RWPE2 (cell line): ENCODE measurements at regions not wholly inside any gene's neighbourhood (a gene's known extent, or its start where the extent isn't known, plus 50 kb on each side); places are given as distances from the start of the nearest gene placed in this dataset.

Experiments
- ATAC-seq: fragments of 200-7000 bp; cut with Tn5 transposase; 3 replicates; pipeline ENCODE4 v1.9.1; 2021; ENCODE audit warnings: low read depth
- DNase-seq: peaks from one replicate; pipeline ENCODE4 v3.0.0-alpha.2; 2020; ENCODE audit warnings: low spot score
- H3K27ac ChIP-seq: fragments of 450-650 bp; 2 replicates; pipeline ENCODE4 v1.5.1; 2017; ENCODE audit warnings: mild to moderate bottlenecking; ENCODE audit not compliant: poor library complexity, severe bottlenecking
- H3K27me3 ChIP-seq: fragments of 250-450 bp; sonication (Bioruptor Pico); 2 replicates; pipeline ENCODE4 v1.5.1; 2021; ENCODE audit warnings: mild to moderate bottlenecking, moderate library complexity; ENCODE audit not compliant: insufficient read depth, poor library complexity, severe bottlenecking
- H3K36me3 ChIP-seq: fragments of 250-450 bp; sonication (Bioruptor Pico); 2 replicates; pipeline ENCODE4 v1.5.1; 2020; ENCODE audit warnings: low read depth, mild to moderate bottlenecking, moderate library complexity
- H3K4me1 ChIP-seq: fragments of 250-450 bp; sonication (Bioruptor Pico); 2 replicates; pipeline ENCODE4 v1.5.1; 2021; ENCODE audit warnings: mild to moderate bottlenecking, moderate library complexity; ENCODE audit not compliant: insufficient read depth, poor library complexity, severe bottlenecking
- H3K4me3 ChIP-seq: fragments of 250-450 bp; sonication (Bioruptor Pico); 2 replicates; pipeline ENCODE4 v1.5.1; 2021; ENCODE audit warnings: mild to moderate bottlenecking, moderate library complexity; ENCODE audit not compliant: severe bottlenecking
- H3K9me3 ChIP-seq: fragments of 250-450 bp; sonication (Bioruptor Pico); 2 replicates; pipeline ENCODE4 v1.5.1; 2021; ENCODE audit warnings: mild to moderate bottlenecking, moderate library complexity; ENCODE audit not compliant: severe bottlenecking
- TF ChIP-seq, protein P1 (sequence below): fragments of 450-650 bp; IDR thresholded peaks from one replicate; pipeline ENCODE4 v1.5.1; 2017; ENCODE audit warnings: mild to moderate bottlenecking, moderate library complexity; ENCODE audit not compliant: poor library complexity, severe bottlenecking

DNA sequence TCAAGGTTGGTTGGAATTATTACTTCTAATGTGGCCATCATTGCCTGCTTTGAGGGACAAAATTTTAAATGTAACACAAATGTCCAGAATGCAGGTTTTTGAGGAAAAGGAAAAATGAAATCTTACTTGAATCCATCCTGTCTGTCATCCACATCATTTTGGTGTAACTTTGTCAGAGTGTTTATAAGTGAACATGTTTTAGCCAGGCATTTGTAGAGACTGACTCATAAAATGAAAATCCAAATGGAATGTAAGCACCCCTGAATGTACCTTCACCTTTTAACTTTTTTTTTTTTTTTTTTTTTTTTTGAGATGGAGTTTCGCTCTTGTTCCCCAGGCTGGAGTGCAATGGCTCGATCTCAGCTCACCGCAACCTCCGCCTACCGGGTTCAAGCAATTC, 141.8 kb upstream of the BNIP2 start:
- Histone ChIP-seq H3K27me3 (no peaks in the 10 kb centered on the region), H3K4me3 (no peak overlapping the region), H3K4me1 (peaks cover 58% of the 10 kb centered on the region), H3K36me3 (no peaks in the 10 kb centered on the region), H3K9me3 (no peaks in the 10 kb centered on the region), H3K27ac (peak overlapping the region; percentile 97)
- TF ChIP-seq, protein P1, sequence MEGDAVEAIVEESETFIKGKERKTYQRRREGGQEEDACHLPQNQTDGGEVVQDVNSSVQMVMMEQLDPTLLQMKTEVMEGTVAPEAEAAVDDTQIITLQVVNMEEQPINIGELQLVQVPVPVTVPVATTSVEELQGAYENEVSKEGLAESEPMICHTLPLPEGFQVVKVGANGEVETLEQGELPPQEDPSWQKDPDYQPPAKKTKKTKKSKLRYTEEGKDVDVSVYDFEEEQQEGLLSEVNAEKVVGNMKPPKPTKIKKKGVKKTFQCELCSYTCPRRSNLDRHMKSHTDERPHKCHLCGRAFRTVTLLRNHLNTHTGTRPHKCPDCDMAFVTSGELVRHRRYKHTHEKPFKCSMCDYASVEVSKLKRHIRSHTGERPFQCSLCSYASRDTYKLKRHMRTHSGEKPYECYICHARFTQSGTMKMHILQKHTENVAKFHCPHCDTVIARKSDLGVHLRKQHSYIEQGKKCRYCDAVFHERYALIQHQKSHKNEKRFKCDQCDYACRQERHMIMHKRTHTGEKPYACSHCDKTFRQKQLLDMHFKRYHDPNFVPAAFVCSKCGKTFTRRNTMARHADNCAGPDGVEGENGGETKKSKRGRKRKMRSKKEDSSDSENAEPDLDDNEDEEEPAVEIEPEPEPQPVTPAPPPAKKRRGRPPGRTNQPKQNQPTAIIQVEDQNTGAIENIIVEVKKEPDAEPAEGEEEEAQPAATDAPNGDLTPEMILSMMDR = no peak
- ATAC-seq (peak; percentile 63), DNase-seq (no peak)

DNA sequence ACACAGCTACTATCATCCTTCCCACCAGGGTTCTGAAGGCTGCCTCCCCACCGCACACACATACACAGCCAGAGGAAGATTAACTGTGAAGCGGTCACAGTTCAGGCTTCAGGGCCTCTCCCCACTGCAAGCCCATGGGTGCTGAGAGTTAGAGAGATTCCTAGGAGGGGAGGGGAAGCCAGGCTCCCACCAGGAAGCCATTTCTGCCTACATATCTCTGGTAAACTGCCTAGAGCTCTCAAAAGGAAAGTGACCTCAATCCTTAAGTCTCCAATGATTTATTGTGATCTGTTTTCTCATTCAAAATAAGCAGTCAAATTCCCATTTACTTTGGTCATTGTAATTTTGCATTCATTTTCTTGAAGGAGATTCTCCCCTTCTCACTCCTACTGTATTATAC, 141.0 kb upstream of the BNIP2 start:
- TF ChIP-seq, protein P1 = no peak
- no peak for ATAC-seq
- Histone ChIP-seq H3K4me3 (no peak overlapping the region), H3K36me3 (no peaks in the 10 kb centered on the region), H3K27ac (peak overlapping the region; percentile 97), H3K27me3 (no peaks in the 10 kb centered on the region), H3K4me1 (peaks cover 60% of the 10 kb centered on the region), H3K9me3 (no peaks in the 10 kb centered on the region)
- no peak for DNase-seq

DNA sequence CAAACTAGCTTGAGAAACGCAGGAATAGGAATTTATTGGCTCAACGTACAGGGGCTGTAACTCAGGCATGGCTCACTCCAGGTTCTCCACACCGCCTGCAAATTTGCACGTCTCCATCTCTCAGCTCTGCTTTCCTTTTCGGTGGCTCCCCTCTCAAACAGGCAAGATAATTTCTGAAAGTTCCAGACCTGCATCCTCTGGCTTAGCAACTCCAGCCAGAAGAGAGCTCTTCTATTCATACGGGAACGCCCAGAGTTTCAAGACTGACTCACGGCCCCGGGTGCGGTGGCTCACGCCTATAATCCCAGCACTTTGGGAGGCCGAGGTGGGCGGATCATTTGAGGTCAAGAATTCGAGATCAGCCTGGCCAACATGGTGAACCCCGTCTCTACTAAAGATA, 139.7 kb upstream of the BNIP2 start:
- TF ChIP-seq, protein P1 = no peak
- Histone ChIP-seq H3K4me3 (no peak overlapping the region), H3K9me3 (peaks cover 4% of the 10 kb centered on the region), H3K4me1 (peaks cover 60% of the 10 kb centered on the region), H3K27me3 (no peaks in the 10 kb centered on the region), H3K36me3 (0 out of 2 replicates have a peak, but pooled peaks cover 1% of the 10 kb centered on the region), H3K27ac (peak overlapping the region; percentile 97)
- DNase-seq (peak; percentile 89), ATAC-seq (peak; percentile 69)

DNA sequence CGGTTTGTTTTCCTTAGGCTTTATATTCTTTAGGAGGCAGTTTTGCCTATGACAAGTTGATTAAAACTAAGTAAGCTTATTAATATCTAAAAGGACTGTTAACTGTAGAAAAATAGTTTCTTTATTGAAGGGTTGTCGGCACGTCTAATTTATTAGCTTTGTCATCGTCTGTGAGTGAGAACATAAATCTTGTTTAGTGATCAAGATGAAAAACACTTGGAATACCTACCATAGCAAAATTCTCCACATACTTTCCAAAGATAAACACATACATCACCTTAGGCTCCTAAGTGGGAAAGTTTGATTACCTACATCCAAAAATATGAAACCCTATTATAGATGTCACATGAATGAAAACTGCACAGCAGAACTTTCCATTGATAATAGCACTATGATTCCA, 139.1 kb upstream of the BNIP2 start:
- Histone ChIP-seq H3K4me3 (no peak overlapping the region), H3K27me3 (no peaks in the 10 kb centered on the region), H3K9me3 (peaks cover 10% of the 10 kb centered on the region), H3K36me3 (0 out of 2 replicates have a peak, but pooled peaks cover 3% of the 10 kb centered on the region), H3K27ac (peak overlapping the region; percentile 97), H3K4me1 (peaks cover 60% of the 10 kb centered on the region)
- ATAC-seq (peak; percentile 44), DNase-seq (no peak)
- TF ChIP-seq, protein P1 = no peak

DNA sequence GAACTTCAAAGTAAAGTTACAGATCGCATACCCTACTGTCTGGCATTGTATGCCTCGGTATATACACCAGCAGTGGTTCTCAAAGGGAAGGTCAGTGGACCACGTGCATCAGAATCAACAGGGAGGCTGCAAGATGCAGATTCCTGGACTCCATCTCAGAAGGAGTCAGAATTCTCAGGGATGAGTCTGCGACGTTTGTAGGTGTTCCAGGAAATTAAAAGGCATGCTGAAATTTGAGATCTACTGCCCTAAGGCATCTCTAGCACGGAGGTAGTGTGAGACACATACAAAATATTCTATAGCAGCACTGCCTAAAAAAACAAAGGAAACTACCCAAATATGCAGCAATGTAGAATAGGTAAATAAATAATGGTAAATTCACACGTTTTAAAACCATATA, 136.8 kb upstream of the BNIP2 start:
- DNase-seq = no peak
- ATAC-seq = peak; percentile 83
- Histone ChIP-seq H3K4me3 (no peak overlapping the region), H3K36me3 (0 out of 2 replicates have a peak, but pooled peaks cover 3% of the 10 kb centered on the region), H3K9me3 (peaks cover 12% of the 10 kb centered on the region), H3K27me3 (no peaks in the 10 kb centered on the region), H3K4me1 (peaks cover 52% of the 10 kb centered on the region), H3K27ac (peak overlapping the region; percentile 97)
- TF ChIP-seq, protein P1 = no peak
